H1 (cell line): ENCODE measurements at regions not wholly inside any gene's neighbourhood (a gene's known extent, or its start where the extent isn't known, plus 50 kb on each side); places are given as distances from the start of the nearest gene placed in this dataset.

Experiments
- BCL11A ChIP-seq, 2 experiments: IDR thresholded peaks; one replicate each; pipeline ENCODE4 v1.6.1; 2011; ENCODE audit warnings: low read depth in 2 of 2, low read length in 2 of 2, mild to moderate bottlenecking in 2 of 2
- CBX5 ChIP-seq: fragments of 300-800, 300-1000 bp; sonication (generic); IDR thresholded peaks from 2 replicates; pipeline ENCODE4 v1.7.1; 2016; ENCODE audit warnings: antibody characterized with exemption, low read length, low read depth
- POU5F1 ChIP-seq: IDR thresholded peaks from 2 replicates; pipeline ENCODE4 v1.6.1; 2011; ENCODE audit warnings: low read depth, mild to moderate bottlenecking, low read length, moderate library complexity
- TAF7 ChIP-seq: optimal IDR thresholded peaks from 2 replicates; pipeline ENCODE3; 2011; ENCODE audit warnings: low read depth, mild to moderate bottlenecking, inconsistent platforms, low read length, moderate library complexity, borderline replicate concordance
- TEAD4 ChIP-seq: IDR thresholded peaks from 2 replicates; pipeline ENCODE4 v1.6.1; 2012; ENCODE audit warnings: low read depth, low read length, inconsistent platforms, mixed read lengths

DNA sequence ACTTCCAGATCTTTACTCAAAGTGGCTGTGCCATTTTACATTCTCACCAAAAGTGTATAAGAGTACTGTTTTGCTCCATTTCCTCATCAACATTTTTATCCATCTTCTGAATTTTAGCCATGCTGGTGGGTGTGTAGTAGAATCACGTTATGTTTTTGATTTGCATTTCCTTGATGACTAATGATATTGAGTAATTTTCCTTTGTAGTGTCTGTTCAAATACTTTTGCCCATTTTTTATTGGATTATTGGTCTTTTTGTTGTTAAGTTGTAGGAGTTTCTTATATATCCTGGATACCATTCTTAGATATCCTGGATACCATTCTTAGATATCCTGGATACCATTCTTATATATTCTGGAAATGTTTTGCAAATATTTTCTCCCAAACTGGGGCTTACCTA, 344.9 kb downstream of the LRRC3B start (continued):
- TF ChIP-seq TAF7 (no peak), CBX5 (no peak), POU5F1 (no peak), BCL11A (IDR thresholded peaks at IDR 0.05; ENCODE audit: low read depth in 2 of 2, low read length in 2 of 2) (no peak), TEAD4 (no peak)
